ENCODE measurements at regions not wholly inside any gene's neighbourhood (a gene's known extent, or its start where the extent isn't known, plus 50 kb on each side); places are given as distances from the start of the nearest gene placed in this dataset.

DNA sequence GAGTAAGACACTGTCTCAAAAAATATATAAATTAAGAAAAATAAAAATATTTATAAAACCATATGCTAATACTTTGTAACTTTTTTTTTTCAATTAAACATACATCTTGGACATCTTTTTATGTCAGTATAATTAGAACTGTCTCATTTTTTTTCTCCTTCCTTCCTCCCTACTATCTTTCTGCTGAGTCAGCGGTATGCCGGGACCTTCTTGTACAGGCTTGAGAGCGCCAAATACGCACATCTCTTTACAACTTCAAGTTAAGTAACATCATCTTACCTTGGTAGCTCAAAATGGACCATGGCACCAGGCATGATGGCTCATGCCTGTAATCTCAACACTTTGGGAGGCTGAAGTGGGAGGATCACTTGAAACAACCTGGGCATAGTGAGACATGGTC lies 153.4 kb downstream of the FAM161A start:
- no peak for DNase-seq
- no peak overlapping the region for H3K27ac ChIP-seq
- no peaks in the 10 kb centered on the region for H3K9me3 ChIP-seq (ENCODE audit: severe bottlenecking)
- no peaks in the 10 kb centered on the region for H3K27me3 ChIP-seq (ENCODE audit: insufficient read depth, low read depth, severe bottlenecking)
- H3K36me3 ChIP-seq: no peaks in the 10 kb centered on the region
- TF ChIP-seq, protein P1, sequence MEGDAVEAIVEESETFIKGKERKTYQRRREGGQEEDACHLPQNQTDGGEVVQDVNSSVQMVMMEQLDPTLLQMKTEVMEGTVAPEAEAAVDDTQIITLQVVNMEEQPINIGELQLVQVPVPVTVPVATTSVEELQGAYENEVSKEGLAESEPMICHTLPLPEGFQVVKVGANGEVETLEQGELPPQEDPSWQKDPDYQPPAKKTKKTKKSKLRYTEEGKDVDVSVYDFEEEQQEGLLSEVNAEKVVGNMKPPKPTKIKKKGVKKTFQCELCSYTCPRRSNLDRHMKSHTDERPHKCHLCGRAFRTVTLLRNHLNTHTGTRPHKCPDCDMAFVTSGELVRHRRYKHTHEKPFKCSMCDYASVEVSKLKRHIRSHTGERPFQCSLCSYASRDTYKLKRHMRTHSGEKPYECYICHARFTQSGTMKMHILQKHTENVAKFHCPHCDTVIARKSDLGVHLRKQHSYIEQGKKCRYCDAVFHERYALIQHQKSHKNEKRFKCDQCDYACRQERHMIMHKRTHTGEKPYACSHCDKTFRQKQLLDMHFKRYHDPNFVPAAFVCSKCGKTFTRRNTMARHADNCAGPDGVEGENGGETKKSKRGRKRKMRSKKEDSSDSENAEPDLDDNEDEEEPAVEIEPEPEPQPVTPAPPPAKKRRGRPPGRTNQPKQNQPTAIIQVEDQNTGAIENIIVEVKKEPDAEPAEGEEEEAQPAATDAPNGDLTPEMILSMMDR (IDR thresholded peaks at IDR 0.05; ENCODE audit: low read depth, low read length): no peak
- H3K4me3 ChIP-seq (ENCODE audit: low read depth, low read length): no peak overlapping the region

DNA sequence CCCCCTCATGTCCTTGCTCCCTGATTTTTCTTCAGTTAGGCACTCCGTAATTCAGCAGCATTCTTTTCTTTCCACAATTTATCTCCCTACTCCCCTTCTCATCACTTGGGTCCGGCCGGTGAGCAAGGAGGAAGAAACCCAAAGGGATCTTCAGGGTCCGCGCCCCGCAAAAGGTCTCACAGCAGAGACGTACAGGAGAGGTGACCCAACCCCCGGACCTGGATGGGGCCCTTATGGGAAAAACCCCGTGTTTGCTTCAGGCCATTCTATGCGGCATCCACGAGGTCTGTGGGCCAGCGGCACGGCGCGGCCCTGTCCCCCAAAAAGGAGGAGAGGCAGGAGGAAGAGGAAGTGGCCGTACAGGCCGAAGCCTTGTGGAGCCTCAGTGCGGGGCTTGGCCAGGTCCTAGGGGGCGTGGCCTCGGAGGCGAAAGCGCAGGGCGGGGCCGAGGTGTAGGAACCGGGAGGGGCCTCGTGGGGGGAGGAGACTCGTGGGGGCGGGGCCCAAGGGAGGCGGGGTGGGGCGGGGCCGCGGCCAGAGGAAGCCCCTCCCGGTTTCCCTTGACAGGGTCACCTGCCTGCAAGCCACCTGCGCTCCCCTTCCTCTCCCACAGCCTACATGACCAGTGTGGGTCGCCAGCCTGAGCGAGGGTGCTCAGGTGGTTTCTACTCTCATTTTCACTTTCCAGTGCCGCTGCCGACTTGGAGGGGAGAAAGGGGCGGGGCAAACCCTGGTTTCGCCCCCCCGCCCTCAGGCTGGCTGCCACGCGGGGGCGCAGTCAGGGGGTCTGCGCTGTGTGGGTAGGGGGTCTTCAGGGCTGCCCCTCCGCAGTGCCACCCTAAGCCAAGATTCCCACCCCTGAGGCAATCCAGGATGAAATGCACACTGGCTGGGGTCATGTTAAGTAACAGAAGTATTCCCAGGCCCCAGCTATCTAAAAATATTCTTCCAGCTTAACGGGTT lies 156.4 kb upstream of the XPO1 start:
- Histone ChIP-seq H3K36me3 (no peaks in the 10 kb centered on the region), H3K27me3 (ENCODE audit: insufficient read depth, low read depth, severe bottlenecking) (no peaks in the 10 kb centered on the region), H3K9me3 (ENCODE audit: severe bottlenecking) (no peaks in the 10 kb centered on the region), H3K27ac (no peak overlapping the region), H3K4me3 (ENCODE audit: low read depth, low read length) (peak overlapping the region; percentile 43)
- DNase-seq: peak; percentile 80
- TF ChIP-seq, protein P1 (IDR thresholded peaks at IDR 0.05; ENCODE audit: low read depth, low read length): peak; percentile 40

DNA sequence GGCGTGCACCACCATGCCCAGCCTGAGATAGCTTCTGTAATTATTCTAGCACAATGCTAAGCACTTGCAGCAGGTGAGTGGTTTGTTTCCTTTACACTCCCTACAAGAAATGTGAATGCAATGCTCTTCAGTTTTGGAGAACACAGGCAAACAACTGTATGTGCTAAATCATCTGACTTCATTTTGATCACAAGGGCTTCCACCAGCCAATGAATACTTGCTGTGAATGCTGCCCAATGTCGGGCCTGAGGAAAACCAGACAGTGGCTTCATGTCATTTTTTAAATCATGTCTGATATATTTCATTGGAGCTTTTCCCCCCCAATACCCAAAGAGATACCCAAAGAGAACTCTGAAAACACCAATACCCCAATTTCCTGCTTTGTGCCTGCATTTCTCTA lies 155.6 kb upstream of the XPO1 start:
- TF ChIP-seq, protein P1 (IDR thresholded peaks at IDR 0.05; ENCODE audit: low read depth, low read length): no peak
- Histone ChIP-seq H3K27ac (no peak overlapping the region), H3K36me3 (no peaks in the 10 kb centered on the region), H3K9me3 (ENCODE audit: severe bottlenecking) (no peaks in the 10 kb centered on the region), H3K4me3 (ENCODE audit: low read depth, low read length) (no peak overlapping the region), H3K27me3 (ENCODE audit: insufficient read depth, low read depth, severe bottlenecking) (no peaks in the 10 kb centered on the region)
- DNase-seq: no peak

DNA sequence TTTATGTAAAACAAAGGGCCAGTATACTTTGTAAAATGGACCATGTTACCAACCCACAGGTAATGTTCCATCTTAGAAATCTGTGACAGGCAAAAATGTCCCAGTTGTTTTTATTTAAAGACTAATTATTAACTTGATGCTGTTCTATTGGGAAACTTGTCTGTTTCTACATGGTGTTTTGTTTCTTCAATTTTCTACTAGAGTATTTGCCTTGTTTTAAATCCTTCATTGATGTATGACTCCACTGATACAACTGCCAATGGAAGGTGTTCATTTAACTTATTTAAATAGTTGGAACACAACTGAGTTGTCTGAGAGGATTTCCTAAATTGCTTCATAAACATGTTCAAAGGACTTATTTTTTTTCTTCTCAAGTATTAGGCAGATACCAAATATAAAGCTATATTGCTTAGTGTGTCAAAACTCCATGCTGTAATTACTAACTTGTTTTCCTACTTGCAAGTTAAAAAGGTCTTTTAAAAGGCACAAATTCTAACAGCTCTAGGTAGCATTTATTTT lies 152.0 kb upstream of the XPO1 start:
- TF ChIP-seq, protein P1 (IDR thresholded peaks at IDR 0.05; ENCODE audit: low read depth, low read length): no peak
- H3K36me3 ChIP-seq: no peaks in the 10 kb centered on the region
- no peak overlapping the region for H3K4me3 ChIP-seq (ENCODE audit: low read depth, low read length)
- H3K27me3 ChIP-seq (ENCODE audit: insufficient read depth, low read depth, severe bottlenecking): no peaks in the 10 kb centered on the region
- no peaks in the 10 kb centered on the region for H3K9me3 ChIP-seq (ENCODE audit: severe bottlenecking)
- no peak overlapping the region for H3K27ac ChIP-seq
- DNase-seq: no peak

DNA sequence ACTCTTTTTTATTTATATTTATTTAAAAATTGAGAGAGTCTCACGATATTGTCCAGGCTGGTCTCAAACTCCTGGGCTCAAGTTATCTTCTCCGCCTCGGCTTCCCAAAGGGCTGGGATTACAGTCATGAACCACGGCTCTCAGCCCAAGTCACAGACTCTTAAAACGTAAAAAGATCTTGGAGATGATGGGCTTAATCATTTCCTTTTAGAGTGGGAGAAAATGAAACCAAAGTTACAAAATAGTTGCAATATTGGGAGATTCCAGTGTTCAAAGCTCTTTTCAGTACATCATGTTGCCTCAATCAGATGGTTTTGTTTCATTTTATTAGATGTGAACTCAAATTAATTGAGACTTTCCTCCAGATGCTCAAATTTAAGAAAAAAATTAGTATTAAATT lies 151.4 kb upstream of the XPO1 start:
- no peak overlapping the region for H3K27ac ChIP-seq
- H3K4me3 ChIP-seq (ENCODE audit: low read depth, low read length): no peak overlapping the region
- TF ChIP-seq, protein P1 (IDR thresholded peaks at IDR 0.05; ENCODE audit: low read depth, low read length): no peak
- H3K9me3 ChIP-seq (ENCODE audit: severe bottlenecking): no peaks in the 10 kb centered on the region
- DNase-seq: no peak
- H3K27me3 ChIP-seq (ENCODE audit: insufficient read depth, low read depth, severe bottlenecking): no peaks in the 10 kb centered on the region
- no peaks in the 10 kb centered on the region for H3K36me3 ChIP-seq
